HUES64 (cell line): ENCODE measurements at regions not wholly inside any gene's neighbourhood (a gene's known extent, or its start where the extent isn't known, plus 50 kb on each side); places are given as distances from the start of the nearest gene placed in this dataset.

Source experiments
- H3K27ac ChIP-seq: 2 replicates; pipeline ENCODE4 v1.7.0; 2013; ENCODE audit warnings: low read depth, low read length, inconsistent platforms
- H3K27me3 ChIP-seq: 2 replicates; pipeline ENCODE4 v1.6.1; 2013; ENCODE audit warnings: mild to moderate bottlenecking, low read length; ENCODE audit not compliant: insufficient read depth
- H3K36me3 ChIP-seq: 2 replicates; pipeline ENCODE4 v1.6.1; 2013; ENCODE audit warnings: mild to moderate bottlenecking, low read length; ENCODE audit not compliant: insufficient read depth
- H3K4me1 ChIP-seq: 2 replicates; pipeline ENCODE4 v1.6.1; 2013; ENCODE audit warnings: mild to moderate bottlenecking, low read length, moderate library complexity; ENCODE audit not compliant: insufficient read depth
- H3K4me3 ChIP-seq: 2 replicates; pipeline ENCODE4 v1.5.1; 2013; ENCODE audit warnings: mild to moderate bottlenecking, low read length, moderate library complexity
- H3K9ac ChIP-seq: 2 replicates; pipeline ENCODE4 v1.6.1; 2013; ENCODE audit warnings: mild to moderate bottlenecking, low read depth, low read length
- H3K9me3 ChIP-seq: 2 replicates; pipeline ENCODE4 v1.6.1; 2013; ENCODE audit warnings: low read depth, low read length; ENCODE audit not compliant: insufficient read depth
- WGBS: fragments of 150-250, 120-280 bp; methylation state at CpG from one replicate; pipeline ENCODE4 v1.1.7; 2013; ENCODE audit warnings: missing lambda C conversion rate; 5-methylcytosine and 5-hydroxymethylcytosine counted together

DNA sequence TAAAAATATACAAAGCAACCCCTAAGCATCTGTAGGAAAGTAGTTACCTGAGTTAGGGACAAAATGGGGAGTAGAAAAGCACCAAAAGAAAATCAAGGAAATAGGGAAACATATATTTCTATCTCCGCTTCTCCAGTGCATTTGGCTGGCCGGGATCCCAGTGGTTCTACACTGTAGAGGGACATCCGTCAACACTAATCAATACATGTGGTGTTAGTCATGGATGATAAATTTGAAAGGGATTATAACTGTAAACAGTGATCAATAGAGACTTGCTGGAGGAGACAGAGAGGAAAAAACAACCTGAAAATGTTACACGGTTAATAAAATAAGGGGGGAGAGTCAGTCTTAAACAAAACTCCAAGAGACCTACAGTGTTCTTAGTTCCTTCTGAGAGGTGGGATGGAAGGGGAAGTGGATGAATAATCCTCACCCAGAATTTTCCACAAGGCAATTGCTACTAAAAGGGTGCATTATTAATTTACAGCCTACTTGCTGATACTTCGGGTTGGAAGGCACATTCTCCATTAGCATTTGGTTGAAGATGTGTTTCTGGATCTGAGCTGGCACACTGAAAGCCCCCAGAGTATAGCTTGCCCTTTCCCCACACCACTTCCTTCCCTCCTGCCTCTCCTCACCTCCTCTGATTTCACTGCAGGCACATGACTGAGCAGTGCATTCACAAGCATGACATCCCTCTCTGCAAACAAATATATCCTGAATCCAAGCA is 530.0 kb downstream of the BCL11A start:
- no peaks in the 10 kb centered on the region for H3K9me3 ChIP-seq
- no peaks in the 10 kb centered on the region for H3K4me1 ChIP-seq
- no peak overlapping the region for H3K27ac ChIP-seq
- H3K4me3 ChIP-seq, result no peak overlapping the region
- no peaks in the 10 kb centered on the region for H3K27me3 ChIP-seq
- H3K9ac ChIP-seq, result no peak overlapping the region
- no peaks in the 10 kb centered on the region for H3K36me3 ChIP-seq
- 98% methylated on average over 5 of the region's 5 CpGs for WGBS

DNA sequence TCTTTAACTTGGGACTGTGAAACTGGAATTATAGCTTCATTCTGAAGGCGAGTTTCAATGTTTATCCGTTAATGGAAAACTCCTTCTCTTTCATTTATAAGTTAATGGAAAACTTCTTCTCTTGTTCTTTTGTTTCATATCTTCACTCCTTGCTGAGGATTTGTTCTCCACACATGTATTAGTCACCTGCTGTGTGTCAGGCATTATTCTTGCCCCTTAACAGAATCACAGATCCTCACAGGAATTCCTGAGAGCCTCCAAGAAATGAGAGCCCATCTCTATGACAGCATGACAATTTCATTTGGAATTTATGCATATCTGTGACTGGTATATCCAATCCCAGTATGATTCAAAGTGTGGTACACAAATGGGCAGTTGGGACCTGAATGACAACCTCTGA is 545.8 kb downstream of the BCL11A start:
- Histone ChIP-seq H3K27me3 (no peaks in the 10 kb centered on the region), H3K36me3 (no peaks in the 10 kb centered on the region), H3K9ac (no peak overlapping the region), H3K4me1 (no peaks in the 10 kb centered on the region), H3K9me3 (no peaks in the 10 kb centered on the region), H3K27ac (no peak overlapping the region), H3K4me3 (no peak overlapping the region)
- 94% methylated on average over 2 of the region's 2 CpGs for WGBS

DNA sequence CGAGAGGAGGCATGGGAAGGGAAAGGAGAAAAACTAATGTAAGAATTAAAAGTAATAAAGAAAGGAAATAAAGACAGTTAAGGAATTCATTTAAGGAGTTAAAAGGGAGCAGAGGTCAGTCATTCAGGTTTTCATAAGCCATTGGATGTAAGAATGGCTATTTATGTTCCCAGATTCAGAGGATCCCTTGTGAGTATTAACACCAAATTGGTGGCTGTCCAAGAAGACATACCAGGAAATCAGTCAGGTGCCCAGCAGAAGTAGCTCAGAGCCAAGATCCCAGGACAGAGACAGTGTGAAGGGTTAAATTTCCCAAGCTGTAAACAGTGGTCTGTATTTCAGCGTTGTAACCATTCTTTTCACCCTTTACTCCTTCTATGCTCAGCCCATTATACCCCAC is 550.4 kb downstream of the BCL11A start:
- H3K27me3 ChIP-seq, result no peaks in the 10 kb centered on the region
- no peak overlapping the region for H3K27ac ChIP-seq
- 89% methylated on average over 2 of the region's 2 CpGs for WGBS
- H3K9ac ChIP-seq, result no peak overlapping the region
- no peak overlapping the region for H3K4me3 ChIP-seq
- no peaks in the 10 kb centered on the region for H3K9me3 ChIP-seq
- H3K4me1 ChIP-seq, result peaks cover 12% of the 10 kb centered on the region
- no peaks in the 10 kb centered on the region for H3K36me3 ChIP-seq

DNA sequence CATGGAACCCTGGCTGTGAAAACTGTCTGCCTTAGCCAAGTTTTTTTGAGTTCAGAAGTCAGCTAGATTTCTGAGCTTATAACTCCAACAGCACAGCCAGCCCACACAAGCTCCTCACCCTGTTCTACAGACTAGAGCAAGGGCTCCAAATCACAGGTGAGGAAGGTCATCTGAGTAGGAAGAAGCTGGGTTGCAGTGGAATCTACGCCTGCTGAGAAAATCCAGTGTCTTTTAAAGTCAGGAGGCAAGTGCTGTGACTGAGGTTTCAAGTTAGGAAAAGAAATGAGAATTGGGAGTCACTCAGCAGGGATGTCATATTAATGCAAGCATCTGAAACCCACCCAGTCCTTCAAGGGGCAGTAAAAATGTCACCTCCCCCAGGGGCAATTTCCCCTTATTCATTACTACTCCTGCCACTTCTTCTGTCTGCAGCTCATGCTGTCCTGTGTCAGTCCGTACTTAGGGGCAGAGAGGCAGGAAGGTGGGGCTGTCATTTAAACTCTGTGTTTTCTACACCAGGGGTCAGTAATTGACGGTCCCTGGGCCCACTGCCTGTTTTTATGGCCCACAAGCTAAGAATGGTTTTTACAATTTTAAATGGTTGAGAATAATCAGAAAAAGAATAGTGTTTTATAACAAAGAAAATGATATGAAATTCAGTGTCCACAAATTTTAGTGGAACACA is 551.1 kb downstream of the BCL11A start:
- Histone ChIP-seq H3K27ac (no peak overlapping the region), H3K9ac (no peak overlapping the region), H3K4me1 (peaks cover 12% of the 10 kb centered on the region), H3K27me3 (no peaks in the 10 kb centered on the region), H3K36me3 (no peaks in the 10 kb centered on the region), H3K9me3 (no peaks in the 10 kb centered on the region), H3K4me3 (no peak overlapping the region)
- 65% methylated on average over 3 of the region's 3 CpGs for WGBS

DNA sequence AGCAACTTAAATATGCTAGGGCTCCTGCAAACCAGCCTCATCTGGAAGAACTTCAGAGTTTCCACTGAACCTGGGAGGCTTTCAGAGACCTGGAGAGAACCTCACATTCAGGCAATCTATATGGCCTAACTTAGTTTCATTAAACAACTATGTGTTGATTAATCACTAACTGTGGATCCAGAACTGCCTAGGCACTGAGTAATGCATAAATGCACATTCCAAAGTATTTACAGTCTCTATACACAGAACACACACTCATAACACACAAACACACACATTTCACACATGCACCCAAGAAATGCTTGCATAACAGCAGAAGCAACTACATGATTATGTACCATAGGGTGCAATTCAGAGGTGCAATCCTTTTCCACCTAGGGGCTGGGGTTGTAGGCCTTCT is 552.8 kb downstream of the BCL11A start:
- peaks cover 12% of the 10 kb centered on the region for H3K4me1 ChIP-seq
- H3K36me3 ChIP-seq, result no peaks in the 10 kb centered on the region
- H3K9me3 ChIP-seq, result no peaks in the 10 kb centered on the region
- H3K9ac ChIP-seq, result no peak overlapping the region
- no peak overlapping the region for H3K27ac ChIP-seq
- no peak overlapping the region for H3K4me3 ChIP-seq
- H3K27me3 ChIP-seq, result no peaks in the 10 kb centered on the region

DNA sequence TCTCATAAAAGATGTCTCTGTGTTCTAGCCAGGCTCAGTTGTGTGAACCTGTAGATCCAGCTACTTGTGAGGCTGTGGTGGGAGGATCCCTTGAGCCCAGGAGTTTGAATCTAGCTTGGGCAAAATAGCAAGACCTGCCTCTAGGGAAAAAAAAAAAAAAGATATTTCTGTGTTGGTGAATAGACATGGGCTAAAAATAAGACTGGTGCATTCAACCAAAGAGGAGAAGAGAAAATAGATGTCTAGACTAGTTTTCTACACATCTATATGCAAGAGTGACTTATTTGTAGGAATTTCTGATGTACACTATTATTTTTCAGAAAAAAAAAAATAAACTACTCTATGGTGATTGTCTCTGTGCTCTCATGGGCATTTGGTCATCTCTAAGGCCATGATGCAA is 555.1 kb downstream of the BCL11A start:
- Histone ChIP-seq H3K27me3 (no peaks in the 10 kb centered on the region), H3K9me3 (no peaks in the 10 kb centered on the region), H3K4me3 (no peak overlapping the region), H3K4me1 (peaks cover 12% of the 10 kb centered on the region), H3K36me3 (no peaks in the 10 kb centered on the region), H3K27ac (no peak overlapping the region), H3K9ac (no peak overlapping the region)

DNA sequence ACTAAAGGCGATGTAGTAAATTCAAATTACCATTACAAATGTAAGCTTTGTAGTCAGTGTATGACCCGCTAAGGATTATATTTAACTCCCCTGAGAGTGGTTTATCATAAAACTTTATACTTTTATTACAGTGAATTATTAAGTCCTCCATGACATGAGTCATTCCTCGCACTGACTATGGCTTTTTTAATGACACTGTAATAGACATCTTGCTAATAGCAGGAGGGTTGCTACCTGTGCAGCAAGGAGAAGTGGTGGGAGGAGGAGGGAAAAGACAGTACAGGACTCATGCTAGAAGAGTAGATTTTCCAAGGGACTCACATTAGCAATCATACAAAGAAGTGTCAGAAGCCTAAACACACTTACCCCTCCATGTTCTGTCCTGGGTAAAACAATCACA is 556.1 kb downstream of the BCL11A start:
- H3K4me1 ChIP-seq, result peaks cover 12% of the 10 kb centered on the region
- no peaks in the 10 kb centered on the region for H3K27me3 ChIP-seq
- no peak overlapping the region for H3K9ac ChIP-seq
- 93% methylated on average over 1 of the region's 3 CpGs for WGBS
- no peak overlapping the region for H3K4me3 ChIP-seq
- no peaks in the 10 kb centered on the region for H3K9me3 ChIP-seq
- H3K36me3 ChIP-seq, result no peaks in the 10 kb centered on the region
- no peak overlapping the region for H3K27ac ChIP-seq

DNA sequence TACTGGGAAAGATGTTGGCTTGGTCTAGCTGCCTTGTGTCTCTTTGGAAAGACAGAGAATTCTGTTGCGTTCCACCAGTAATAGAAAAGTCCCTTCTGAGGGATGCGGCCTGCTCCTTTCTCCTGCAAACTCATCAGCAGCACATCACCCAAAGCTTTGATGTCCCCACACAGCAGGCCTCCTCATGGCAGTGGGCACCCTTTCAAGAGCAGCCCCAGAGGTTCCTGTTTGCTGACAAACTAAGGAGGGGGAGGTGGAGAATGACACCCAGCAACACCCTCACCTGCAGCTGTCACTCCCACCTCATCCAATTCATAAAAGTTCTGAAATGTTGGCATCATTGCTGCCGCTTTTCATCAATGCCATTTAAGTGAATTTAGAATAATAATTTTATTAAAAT is 556.6 kb downstream of the BCL11A start:
- Histone ChIP-seq H3K9ac (no peak overlapping the region), H3K27me3 (no peaks in the 10 kb centered on the region), H3K9me3 (no peaks in the 10 kb centered on the region), H3K27ac (no peak overlapping the region), H3K4me1 (peaks cover 7% of the 10 kb centered on the region), H3K36me3 (no peaks in the 10 kb centered on the region), H3K4me3 (no peak overlapping the region)
- 71% methylated on average over 2 of the region's 3 CpGs for WGBS

DNA sequence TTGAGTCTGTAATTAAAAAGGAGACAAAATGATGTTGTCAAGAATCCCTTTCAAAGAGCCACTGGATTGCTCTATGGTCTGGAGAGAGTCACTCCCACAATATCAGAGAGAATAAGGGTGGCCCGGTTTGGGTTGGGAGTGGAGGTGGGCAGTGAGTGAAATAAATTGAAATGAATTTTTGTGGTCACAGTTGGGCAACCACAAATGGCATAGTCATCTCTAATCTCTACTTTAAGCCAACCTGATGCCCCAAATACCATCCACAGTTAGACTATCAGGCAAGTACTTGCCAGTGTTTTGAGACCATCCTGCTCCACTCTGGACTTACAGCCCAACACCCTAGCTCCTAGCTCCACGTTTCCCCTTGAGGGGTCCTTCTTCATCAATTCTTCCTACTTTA is 559.7 kb downstream of the BCL11A start:
- Histone ChIP-seq H3K9ac (no peak overlapping the region), H3K36me3 (no peaks in the 10 kb centered on the region), H3K9me3 (no peaks in the 10 kb centered on the region), H3K27ac (no peak overlapping the region), H3K4me1 (no peaks in the 10 kb centered on the region), H3K4me3 (no peak overlapping the region), H3K27me3 (no peaks in the 10 kb centered on the region)
- WGBS, result 70% methylated on average over 1 of the region's 2 CpGs

DNA sequence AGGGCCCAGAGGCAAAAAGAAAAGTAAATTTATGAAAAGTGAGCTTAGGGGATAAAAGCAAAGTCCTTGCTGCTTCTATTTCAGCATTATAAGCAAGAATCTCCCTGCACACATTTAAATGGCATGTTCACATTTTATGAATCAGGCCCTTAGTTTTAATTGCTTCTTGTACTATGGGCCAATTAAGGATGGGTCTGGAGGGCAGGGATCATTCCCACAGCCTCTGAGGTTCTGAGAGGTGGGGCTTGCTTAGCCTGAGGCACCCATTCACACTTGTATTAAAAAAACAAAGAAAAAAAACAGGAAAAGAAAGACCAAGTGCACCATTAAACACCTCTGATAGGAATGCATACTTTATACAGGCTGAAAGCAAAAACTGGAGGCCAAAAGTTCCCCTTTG is 565.1 kb downstream of the BCL11A start:
- Histone ChIP-seq H3K4me3 (no peak overlapping the region), H3K36me3 (no peaks in the 10 kb centered on the region), H3K27me3 (no peaks in the 10 kb centered on the region), H3K27ac (no peak overlapping the region), H3K9ac (no peak overlapping the region), H3K4me1 (no peaks in the 10 kb centered on the region), H3K9me3 (no peaks in the 10 kb centered on the region)

DNA sequence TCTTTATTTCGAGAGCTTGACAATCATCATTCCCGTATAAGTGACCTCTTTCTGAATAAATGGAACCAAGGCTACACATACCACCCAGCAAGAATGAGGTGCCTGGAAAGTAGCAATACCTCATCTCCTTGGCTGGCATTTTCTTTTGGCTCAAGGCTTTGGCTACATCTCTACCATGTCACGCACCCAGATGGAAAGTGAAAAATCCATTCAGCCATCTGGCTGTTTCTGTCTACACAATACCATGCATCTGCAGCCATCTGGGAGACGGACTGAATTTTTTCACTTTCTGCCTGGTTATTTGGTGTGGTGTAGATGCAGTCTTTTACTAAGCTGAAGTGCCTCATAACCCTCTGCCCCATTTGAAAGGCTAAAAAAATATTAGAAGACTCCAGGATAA is 566.9 kb downstream of the BCL11A start:
- H3K27ac ChIP-seq, result no peak overlapping the region
- no peaks in the 10 kb centered on the region for H3K9me3 ChIP-seq
- no peaks in the 10 kb centered on the region for H3K36me3 ChIP-seq
- no peak overlapping the region for H3K4me3 ChIP-seq
- no peaks in the 10 kb centered on the region for H3K27me3 ChIP-seq
- H3K9ac ChIP-seq, result no peak overlapping the region
- 89% methylated on average over 3 of the region's 4 CpGs for WGBS
- no peaks in the 10 kb centered on the region for H3K4me1 ChIP-seq

DNA sequence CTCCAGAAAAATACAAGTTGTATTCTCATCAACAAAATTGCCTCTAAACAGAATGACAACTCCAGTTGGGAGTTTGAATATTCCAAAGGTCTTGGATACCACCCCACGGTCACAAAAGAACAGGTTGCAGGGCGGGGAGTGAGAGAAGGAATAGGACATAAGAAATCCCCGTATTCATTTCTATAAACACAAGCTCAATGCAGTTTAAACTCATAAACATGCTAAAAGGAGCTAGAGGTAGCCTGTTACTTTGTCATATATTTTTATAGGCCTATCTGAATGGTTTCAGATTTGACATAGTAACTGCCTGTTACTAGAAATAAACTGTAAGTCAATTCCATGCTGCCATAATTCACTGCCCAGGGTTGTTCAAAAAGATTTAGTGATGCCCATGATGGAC is 567.5 kb downstream of the BCL11A start:
- Histone ChIP-seq H3K4me1 (no peaks in the 10 kb centered on the region), H3K27me3 (no peaks in the 10 kb centered on the region), H3K9ac (no peak overlapping the region), H3K4me3 (no peak overlapping the region), H3K36me3 (no peaks in the 10 kb centered on the region), H3K27ac (no peak overlapping the region), H3K9me3 (no peaks in the 10 kb centered on the region)
- no CpG with 5 or more reads among the region's 3 CpGs for WGBS
